GM12878 (cell line): ENCODE measurements at regions not wholly inside any gene's neighbourhood (a gene's known extent, or its start where the extent isn't known, plus 50 kb on each side); places are given as distances from the start of the nearest gene placed in this dataset.

Experiments used
- CEBPB ChIP-seq, 2 experiments: fragments of 150-350 bp in 1 of 2; IDR thresholded peaks; 2 replicates each; pipeline ENCODE4 v1.6.1; 2012 to 2014; ENCODE audit warnings: low read depth in 2 of 2, low read length in 2 of 2, borderline replicate concordance in 1 of 2, inconsistent platforms in 1 of 2
- CTCF ChIP-seq, 3 experiments: IDR thresholded peaks in 2 of 3; conservative IDR thresholded peaks in 1 of 3; 2 replicates each; pipeline ENCODE4 v1.5.1; 2011; ENCODE audit warnings: low read depth in 3 of 3, low read length in 3 of 3, mild to moderate bottlenecking in 3 of 3, control low read depth in 2 of 3, moderate library complexity in 2 of 3, inconsistent platforms in 1 of 3, mixed read lengths in 1 of 3; ENCODE audit not compliant: control insufficient read depth in 2 of 3, insufficient read depth in 1 of 3; ENCODE audit errors: extremely low read depth in 1 of 3
- EGR1 ChIP-seq, 2 experiments: IDR thresholded peaks; 1 replicate in 1 of 2; 2 replicates in 1 of 2; pipeline ENCODE4 v1.6.1; 2011 to 2012; ENCODE audit warnings: low read depth in 2 of 2, low read length in 2 of 2, borderline replicate concordance in 1 of 2, mild to moderate bottlenecking in 1 of 2, moderate library complexity in 1 of 2
- JUND ChIP-seq: IDR thresholded peaks from 2 replicates; pipeline ENCODE4 v1.6.1; 2012; ENCODE audit warnings: low read depth, mild to moderate bottlenecking, low read length, improper control_type of control experiment, moderate library complexity
- POLR2A ChIP-seq: IDR thresholded peaks from 2 replicates; pipeline ENCODE4 v1.6.1; 2011; ENCODE audit warnings: low read depth, mild to moderate bottlenecking, low read length
- POLR2AphosphoS5 ChIP-seq: IDR thresholded peaks from 2 replicates; pipeline ENCODE4 v1.6.1; 2011; ENCODE audit warnings: mild to moderate bottlenecking, low read length, inconsistent platforms
- RFX5 ChIP-seq: IDR thresholded peaks from 2 replicates; pipeline ENCODE4 v1.6.1; 2011; ENCODE audit warnings: low read depth, low read length, improper control_type of control experiment
- USF2 ChIP-seq: IDR thresholded peaks from 2 replicates; pipeline ENCODE4 v1.6.1; 2011; ENCODE audit warnings: low read depth, low read length, improper control_type of control experiment, borderline replicate concordance

GRCh38 chr5:171593976-171594375 is 174.5 kb downstream of the FGF18 start:
- TF ChIP-seq EGR1 (IDR thresholded peaks at IDR 0.05; ENCODE audit: borderline replicate concordance in 1 of 2, low read depth in 2 of 2, low read length in 2 of 2), result no peak
- TF ChIP-seq CEBPB (IDR thresholded peaks at IDR 0.05; ENCODE audit: borderline replicate concordance in 1 of 2, low read depth in 2 of 2, low read length in 2 of 2), result no peak
- TF ChIP-seq POLR2A, result no peak
- TF ChIP-seq JUND, result no peak
- no peak for TF ChIP-seq CTCF (IDR thresholded peaks at IDR 0.05 in 2 of 3, conservative IDR thresholded peaks at IDR 0.05 in 1 of 3; ENCODE audit: control insufficient read depth in 2 of 3, extremely low read depth in 1 of 3, insufficient read depth in 1 of 3, low read depth in 3 of 3, low read length in 3 of 3)
- TF ChIP-seq USF2, result no peak
- TF ChIP-seq RFX5, result no peak
- no peak for TF ChIP-seq POLR2AphosphoS5
